GM21515 (cell line): ENCODE measurements at regions not wholly inside any gene's neighbourhood (a gene's known extent, or its start where the extent isn't known, plus 50 kb on each side); places are given as distances from the start of the nearest gene placed in this dataset.

Experiments used
- ATAC-seq: cut with Tn5 transposase; IDR thresholded peaks from one replicate; pipeline ENCODE4 v1.9.1; 2021; ENCODE audit not compliant: unreplicated experiment

GRCh38 chr10:77710759-77711682, 73.4 kb upstream of the KCNMA1 start:
- ATAC-seq, result peak; percentile 94

GRCh38 chr10:77710081-77710551, 72.5 kb upstream of the KCNMA1 start:
- ATAC-seq, result no peak

DNA sequence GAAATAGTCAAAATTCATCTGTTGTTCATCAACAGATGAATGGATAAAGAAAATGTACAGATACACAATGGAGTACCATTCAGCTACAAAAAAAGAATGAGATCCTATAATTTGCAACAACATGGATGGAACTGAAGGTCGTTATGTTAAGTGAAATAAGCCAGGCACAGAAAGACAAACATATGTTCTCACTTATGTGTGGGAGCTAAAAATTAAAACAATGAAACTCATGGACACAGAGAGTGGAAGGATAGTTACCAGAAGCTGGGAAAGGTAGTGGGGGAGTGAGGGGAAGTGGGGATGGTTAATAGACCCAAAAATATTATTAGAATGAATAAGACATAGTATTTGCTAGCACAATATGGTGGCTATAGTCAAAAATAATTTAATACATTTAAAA, 70.0 kb upstream of the KCNMA1 start:
- no peak for ATAC-seq

DNA sequence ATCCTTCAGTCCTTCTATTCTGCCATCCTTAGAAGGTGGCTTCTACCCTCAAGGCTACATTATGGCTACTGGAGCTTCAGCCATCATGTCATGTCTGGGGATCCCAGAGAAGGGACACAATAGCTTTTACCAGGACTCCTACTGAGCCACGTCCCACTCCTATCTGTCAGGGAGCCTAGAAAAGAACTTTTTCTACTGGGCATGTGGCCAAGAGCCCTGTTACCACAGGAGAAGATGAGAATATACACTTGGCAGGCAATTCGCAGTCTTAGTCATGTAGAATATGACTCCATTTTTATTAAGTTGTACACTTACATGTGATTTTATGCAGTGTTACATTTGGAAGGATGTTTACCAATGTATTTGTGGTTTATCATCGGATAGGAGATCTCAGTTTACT, 64.6 kb upstream of the KCNMA1 start:
- ATAC-seq, result no peak

- ATAC-seq, result no peak
These were observed 62.5 kb upstream of the KCNMA1 start for GRCh38 chr10:77700086-77700485.

DNA sequence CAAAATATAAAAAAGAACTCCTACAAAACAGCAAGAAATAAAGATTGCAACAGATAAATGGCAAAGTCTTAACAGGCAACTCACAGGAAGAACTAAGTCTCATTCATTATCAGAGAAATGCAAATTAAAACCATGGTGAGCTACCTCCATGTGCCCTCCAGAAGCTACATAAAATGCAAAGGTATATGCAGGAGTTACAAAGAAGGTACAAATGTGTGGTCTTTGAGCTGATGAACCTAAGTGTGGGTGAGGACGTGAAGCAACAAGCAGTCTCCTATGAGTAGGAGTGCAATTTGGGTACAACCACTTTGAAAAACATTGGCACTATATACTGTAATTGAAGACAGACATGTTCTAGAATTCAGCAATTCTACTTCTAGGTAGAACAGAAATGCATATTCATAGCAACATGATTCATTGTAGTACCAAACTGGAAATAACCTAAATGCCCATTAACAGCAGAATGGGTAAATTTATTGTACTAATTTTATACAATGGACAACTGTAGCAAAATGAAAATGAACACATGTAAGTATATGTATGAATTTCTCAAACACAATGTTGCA, 61.6 kb upstream of the KCNMA1 start:
- ATAC-seq, result no peak

GRCh38 chr10:77698267-77698931, 60.8 kb upstream of the KCNMA1 start:
- ATAC-seq, result no peak

DNA sequence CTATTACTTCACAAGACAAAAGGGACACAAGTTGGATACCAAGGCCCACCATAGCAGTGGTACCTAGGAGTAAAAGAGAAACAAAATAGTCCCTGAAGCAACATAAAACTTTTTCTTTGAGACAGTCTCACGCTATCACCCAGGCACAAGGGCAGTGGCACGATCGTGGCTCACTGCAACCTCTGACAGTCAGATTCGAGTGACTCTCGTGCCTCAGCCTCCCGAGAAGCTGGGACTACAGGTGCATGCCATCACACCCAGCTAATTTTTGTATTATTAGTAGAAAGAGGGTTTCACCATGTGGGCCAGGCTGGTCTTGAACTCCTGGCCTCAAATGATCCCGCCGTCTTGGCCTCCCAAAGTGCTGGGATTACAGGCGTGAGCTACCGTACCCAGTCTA, 59.0 kb upstream of the KCNMA1 start:
- no peak for ATAC-seq

DNA sequence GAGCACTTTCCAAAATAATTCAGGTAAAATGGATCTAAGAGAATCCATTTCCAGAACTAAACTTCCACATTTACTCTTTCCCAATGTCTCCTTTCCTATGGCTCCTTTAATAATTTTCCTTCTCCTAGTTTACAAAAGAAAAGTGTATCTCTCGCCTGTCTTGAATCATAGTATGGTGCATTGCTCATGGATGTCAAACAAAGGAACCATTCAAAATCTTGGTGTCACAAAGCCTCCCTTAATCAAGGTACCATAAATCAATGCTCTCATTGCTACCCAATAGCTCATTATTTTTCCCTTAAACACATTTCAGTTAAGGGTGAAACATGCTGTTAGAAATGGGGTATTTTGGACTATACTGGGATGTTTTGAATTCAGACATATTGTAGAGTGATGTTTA, 57.6 kb upstream of the KCNMA1 start:
- no peak for ATAC-seq

GRCh38 chr10:77692782-77693181, 55.2 kb upstream of the KCNMA1 start:
- no peak for ATAC-seq

DNA sequence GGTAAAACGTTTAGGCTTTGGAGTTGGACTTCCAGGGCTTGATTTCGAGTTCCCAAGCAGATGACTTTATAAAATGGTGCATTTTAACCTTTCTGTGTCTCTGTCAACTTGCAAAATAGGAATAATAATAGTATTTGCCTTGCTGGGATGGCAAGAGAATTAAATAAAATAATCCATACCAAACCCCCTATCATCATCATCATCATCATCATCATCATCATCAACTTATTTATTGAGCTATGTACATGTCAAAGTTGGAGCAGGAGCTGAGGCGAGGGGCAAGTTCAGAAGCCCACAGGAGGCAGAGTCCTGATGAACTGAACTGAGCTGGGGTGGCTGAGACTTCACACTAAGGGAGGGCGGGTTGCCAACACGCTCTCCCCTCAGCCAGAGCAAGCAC, 51.7 kb upstream of the KCNMA1 start:
- ATAC-seq, result no peak

DNA sequence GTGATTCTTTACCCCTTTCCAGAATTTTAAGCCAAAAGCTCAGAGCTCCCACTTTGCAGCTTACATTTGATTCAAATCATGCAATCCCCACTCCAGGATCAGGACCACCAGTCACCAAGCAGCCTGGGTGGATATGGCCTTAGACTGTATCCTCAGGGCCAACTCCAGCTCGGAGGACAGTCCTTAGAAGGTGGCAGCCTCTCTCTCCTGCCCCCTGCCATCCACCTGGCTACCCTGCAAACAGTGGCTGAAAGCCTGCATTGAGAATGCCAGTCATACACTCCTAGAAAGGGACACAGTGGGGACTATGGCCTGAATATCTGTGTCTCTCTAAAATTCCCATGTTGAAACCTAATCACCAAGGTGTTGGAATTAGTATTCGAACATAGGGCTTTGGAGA, 50.0 kb upstream of the KCNMA1 start:
- ATAC-seq, result no peak
